ENCODE measurements at regions not wholly inside any gene's neighbourhood (a gene's known extent, or its start where the extent isn't known, plus 50 kb on each side); places are given as distances from the start of the nearest gene placed in this dataset.

GRCh38 chr6:165820407-165820806, 157.4 kb upstream of the PDE10A start:
- TF ChIP-seq SPI1 (IDR thresholded peaks at IDR 0.05; ENCODE audit: borderline replicate concordance, low read depth): no peak
- TF ChIP-seq REST (IDR thresholded peaks at IDR 0.05; ENCODE audit: insufficient replicate concordance, low read depth): no peak
- TF ChIP-seq POLR2AphosphoS5 (IDR thresholded peaks at IDR 0.05; ENCODE audit: low read depth): no peak
- no peak for TF ChIP-seq CTCF (IDR thresholded peaks at IDR 0.05; ENCODE audit: insufficient read depth, low read length)
- no peak for TF ChIP-seq GABPA (IDR thresholded peaks at IDR 0.05; ENCODE audit: low read depth)
- no peak for DNase-seq (ENCODE audit: low read depth in 1 of 2, low spot score in 1 of 2)
- H3K27ac ChIP-seq (replicated peaks): no peak overlapping the region
- H3K27me3 ChIP-seq (ENCODE audit: insufficient read depth, poor library complexity, severe bottlenecking): peaks cover 13% of the 10 kb centered on the region
- no peak overlapping the region for H3K4me3 ChIP-seq (replicated peaks; ENCODE audit: insufficient read depth, low read length)

GRCh38 chr6:165819394-165819793, 156.4 kb upstream of the PDE10A start:
- no peak overlapping the region for H3K4me3 ChIP-seq (replicated peaks; ENCODE audit: insufficient read depth, low read length)
- DNase-seq (ENCODE audit: low read depth in 1 of 2, low spot score in 1 of 2): no peak
- TF ChIP-seq CTCF (IDR thresholded peaks at IDR 0.05; ENCODE audit: insufficient read depth, low read length) (no peak), REST (IDR thresholded peaks at IDR 0.05; ENCODE audit: insufficient replicate concordance, low read depth) (no peak), POLR2AphosphoS5 (IDR thresholded peaks at IDR 0.05; ENCODE audit: low read depth) (no peak), SPI1 (IDR thresholded peaks at IDR 0.05; ENCODE audit: borderline replicate concordance, low read depth) (no peak), GABPA (IDR thresholded peaks at IDR 0.05; ENCODE audit: low read depth) (no peak)
- no peak overlapping the region for H3K27ac ChIP-seq (replicated peaks)
- peaks cover 13% of the 10 kb centered on the region for H3K27me3 ChIP-seq (ENCODE audit: insufficient read depth, poor library complexity, severe bottlenecking)

GRCh38 chr6:165818200-165818599, 155.2 kb upstream of the PDE10A start:
- TF ChIP-seq POLR2AphosphoS5 (IDR thresholded peaks at IDR 0.05; ENCODE audit: low read depth) (no peak), CTCF (IDR thresholded peaks at IDR 0.05; ENCODE audit: insufficient read depth, low read length) (no peak), GABPA (IDR thresholded peaks at IDR 0.05; ENCODE audit: low read depth) (no peak), REST (IDR thresholded peaks at IDR 0.05; ENCODE audit: insufficient replicate concordance, low read depth) (no peak), SPI1 (IDR thresholded peaks at IDR 0.05; ENCODE audit: borderline replicate concordance, low read depth) (no peak)
- H3K27me3 ChIP-seq (ENCODE audit: insufficient read depth, poor library complexity, severe bottlenecking): peaks cover 13% of the 10 kb centered on the region
- no peak for DNase-seq (ENCODE audit: low read depth in 1 of 2, low spot score in 1 of 2)

More at GRCh38 chr6:165818200-165818599, 155.2 kb upstream of the PDE10A start:
- H3K4me3 ChIP-seq (replicated peaks; ENCODE audit: insufficient read depth, low read length): no peak overlapping the region
- H3K27ac ChIP-seq (replicated peaks): no peak overlapping the region

All from HL-60 (cell line).